ENCODE measurements at regions not wholly inside any gene's neighbourhood (a gene's known extent, or its start where the extent isn't known, plus 50 kb on each side); places are given as distances from the start of the nearest gene placed in this dataset.

DNA sequence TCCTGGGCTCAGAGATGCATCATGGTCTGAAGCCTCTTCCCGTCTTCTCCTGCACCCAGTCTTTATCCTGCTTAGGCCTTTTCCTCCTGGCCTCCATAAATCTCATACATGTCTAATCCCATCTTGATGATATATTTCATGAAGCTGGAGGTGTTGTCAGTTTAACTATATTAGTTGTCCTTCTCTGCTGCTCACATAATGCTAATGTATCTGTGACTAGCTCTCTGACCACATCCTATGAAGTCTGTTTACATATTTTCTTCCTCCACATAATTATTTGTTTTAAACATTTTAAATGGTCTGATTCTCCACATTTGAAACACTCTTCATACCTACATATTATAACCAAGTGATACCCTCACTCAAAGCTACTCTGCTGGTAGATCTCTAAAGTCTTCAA is 315.2 kb upstream of the RND3 start:
- TF ChIP-seq, protein P1, sequence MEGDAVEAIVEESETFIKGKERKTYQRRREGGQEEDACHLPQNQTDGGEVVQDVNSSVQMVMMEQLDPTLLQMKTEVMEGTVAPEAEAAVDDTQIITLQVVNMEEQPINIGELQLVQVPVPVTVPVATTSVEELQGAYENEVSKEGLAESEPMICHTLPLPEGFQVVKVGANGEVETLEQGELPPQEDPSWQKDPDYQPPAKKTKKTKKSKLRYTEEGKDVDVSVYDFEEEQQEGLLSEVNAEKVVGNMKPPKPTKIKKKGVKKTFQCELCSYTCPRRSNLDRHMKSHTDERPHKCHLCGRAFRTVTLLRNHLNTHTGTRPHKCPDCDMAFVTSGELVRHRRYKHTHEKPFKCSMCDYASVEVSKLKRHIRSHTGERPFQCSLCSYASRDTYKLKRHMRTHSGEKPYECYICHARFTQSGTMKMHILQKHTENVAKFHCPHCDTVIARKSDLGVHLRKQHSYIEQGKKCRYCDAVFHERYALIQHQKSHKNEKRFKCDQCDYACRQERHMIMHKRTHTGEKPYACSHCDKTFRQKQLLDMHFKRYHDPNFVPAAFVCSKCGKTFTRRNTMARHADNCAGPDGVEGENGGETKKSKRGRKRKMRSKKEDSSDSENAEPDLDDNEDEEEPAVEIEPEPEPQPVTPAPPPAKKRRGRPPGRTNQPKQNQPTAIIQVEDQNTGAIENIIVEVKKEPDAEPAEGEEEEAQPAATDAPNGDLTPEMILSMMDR (IDR thresholded peaks at IDR 0.05; ENCODE audit: low read length) = no peak
- TF ChIP-seq EZH2 (IDR thresholded peaks at IDR 0.05; ENCODE audit: borderline replicate concordance, low read length) = no peak
